ACHN (cell line): ENCODE measurements at regions not wholly inside any gene's neighbourhood (a gene's known extent, or its start where the extent isn't known, plus 50 kb on each side); places are given as distances from the start of the nearest gene placed in this dataset.
A peak's percentile ranks its signal among the peaks of the same experiment; 100 is the strongest.
"Not testable (repeated sequence)": the region's sequence is repeated elsewhere in the genome, so short reads cannot be mapped to it uniquely, and the experiment has no call there.

Source experiments
- DNase-seq: peaks from one replicate; pipeline ENCODE4 v3.0.0-alpha.2; 2015
- in situ Hi-C: cut with HindIII; loops from 2 replicates; pipeline ENCODE4 v1.10.0; 2017; ENCODE audit warnings: low sequenced_read_pairs, low pct_ligation_motif_present, low pct_unique_long_range_greater_than_20kb

GRCh38 chr1:91601554-91602376 lies 101.1 kb downstream of the CDC7 start:
- DNase-seq, result no peak
- in situ Hi-C loops, result no loop called here

- DNase-seq, result no peak
- in situ Hi-C loops, result no loop called here
These were observed 102.8 kb downstream of the CDC7 start for GRCh38 chr1:91603409-91603808.

- no peak for DNase-seq
These were observed 104.0 kb downstream of the CDC7 start for GRCh38 chr1:91604632-91605031.

GRCh38 chr1:91605566-91605965 lies 104.9 kb downstream of the CDC7 start:
- no peak for DNase-seq
- in situ Hi-C loops, result no loop called here

More at GRCh38 chr1:91604632-91605031, 104.0 kb downstream of the CDC7 start:
- in situ Hi-C loops, result no loop called here

- in situ Hi-C loops, result no loop called here
- no peak for DNase-seq
These were observed 106.0 kb downstream of the CDC7 start for GRCh38 chr1:91606546-91607078.

- in situ Hi-C loops, DNase-seq: not testable (repeated sequence)
These were observed 107.0 kb downstream of the CDC7 start for GRCh38 chr1:91607686-91608085.

GRCh38 chr1:91608876-91609275 lies 108.2 kb downstream of the CDC7 start:
- in situ Hi-C loops, result no loop called here
- DNase-seq, result peak; percentile 24

GRCh38 chr1:91609551-91609950 lies 108.9 kb downstream of the CDC7 start:
- in situ Hi-C loops, result no loop called here
- DNase-seq, result peak; percentile 66

- in situ Hi-C loops, result no loop called here
- DNase-seq, result no peak
These were observed 109.5 kb downstream of the CDC7 start for GRCh38 chr1:91610102-91610501.

GRCh38 chr1:91610789-91611188 lies 110.1 kb downstream of the CDC7 start:
- DNase-seq, result no peak
- in situ Hi-C loops, result no loop called here

GRCh38 chr1:91611483-91611917 lies 110.8 kb downstream of the CDC7 start:
- in situ Hi-C loops, result no loop called here
- DNase-seq, result no peak

- in situ Hi-C loops, result no loop called here
- DNase-seq, result no peak
These were observed 112.9 kb downstream of the CDC7 start for GRCh38 chr1:91613595-91613994.

- DNase-seq, result no peak
- in situ Hi-C loops, result no loop called here
These were observed 116.1 kb downstream of the CDC7 start for GRCh38 chr1:91616712-91617111.

GRCh38 chr1:91617285-91617765 lies 116.7 kb downstream of the CDC7 start:
- DNase-seq, result peak; percentile 10
- in situ Hi-C loops, result no loop called here

GRCh38 chr1:91619881-91620280 lies 119.2 kb downstream of the CDC7 start:
- in situ Hi-C loops, result no loop called here
- no peak for DNase-seq

GRCh38 chr1:91621360-91621759 lies 120.7 kb downstream of the CDC7 start:
- DNase-seq, result no peak
- in situ Hi-C loops, result no loop called here

- in situ Hi-C loops, result no loop called here
- no peak for DNase-seq
These were observed 121.3 kb downstream of the CDC7 start for GRCh38 chr1:91621907-91622306.

GRCh38 chr1:91622616-91623015 lies 122.0 kb downstream of the CDC7 start:
- in situ Hi-C loops, result no loop called here

GRCh38 chr1:91623020-91623419 lies 122.4 kb downstream of the CDC7 start:
- DNase-seq, result no peak
- in situ Hi-C loops, result no loop called here

More at GRCh38 chr1:91622616-91623015, 122.0 kb downstream of the CDC7 start:
- no peak for DNase-seq

- in situ Hi-C loops, result no loop called here
- DNase-seq, result no peak
These were observed 123.7 kb downstream of the CDC7 start for GRCh38 chr1:91624331-91624730.
